GM12875 (cell line): ENCODE measurements at regions not wholly inside any gene's neighbourhood (a gene's known extent, or its start where the extent isn't known, plus 50 kb on each side); places are given as distances from the start of the nearest gene placed in this dataset.

Source experiments
- H3K4me3 ChIP-seq: one replicate; pipeline ENCODE4 v1.5.1; 2011; ENCODE audit warnings: low read depth, low read length, control low read depth
- CTCF ChIP-seq: IDR thresholded peaks from 2 replicates; pipeline ENCODE4 v1.5.1; 2011; ENCODE audit warnings: low read depth, mild to moderate bottlenecking, control low read depth, inconsistent platforms, low read length, moderate library complexity, borderline replicate concordance; ENCODE audit not compliant: insufficient read depth

- no peak for TF ChIP-seq CTCF
Measured at GRCh38 chrX:6667048-6667768, 132.3 kb upstream of the VCX3A start.

GRCh38 chrX:6666624-6667023, 131.7 kb upstream of the VCX3A start:
- TF ChIP-seq CTCF, result no peak

More at GRCh38 chrX:6667048-6667768, 132.3 kb upstream of the VCX3A start:
- no peak overlapping the region for H3K4me3 ChIP-seq

GRCh38 chrX:6661736-6662135, 126.8 kb upstream of the VCX3A start:
- TF ChIP-seq CTCF, result no peak
- H3K4me3 ChIP-seq, result no peak overlapping the region

More at GRCh38 chrX:6666624-6667023, 131.7 kb upstream of the VCX3A start:
- H3K4me3 ChIP-seq, result no peak overlapping the region

GRCh38 chrX:6660567-6661264, 125.8 kb upstream of the VCX3A start:
- no peak overlapping the region for H3K4me3 ChIP-seq
- TF ChIP-seq CTCF, result no peak

GRCh38 chrX:6645216-6645615, 110.3 kb upstream of the VCX3A start:
- H3K4me3 ChIP-seq, result no peak overlapping the region
- TF ChIP-seq CTCF, result no peak

- peak; percentile 25; the same call in 1 of the 2 replicates for TF ChIP-seq CTCF
- H3K4me3 ChIP-seq, result no peak overlapping the region
Measured at GRCh38 chrX:6644411-6644810, 109.5 kb upstream of the VCX3A start.

GRCh38 chrX:6640727-6641126, 105.8 kb upstream of the VCX3A start:
- no peak overlapping the region for H3K4me3 ChIP-seq
- TF ChIP-seq CTCF, result no peak
